ENCODE measurements at regions not wholly inside any gene's neighbourhood (a gene's known extent, or its start where the extent isn't known, plus 50 kb on each side); places are given as distances from the start of the nearest gene placed in this dataset.

DNA sequence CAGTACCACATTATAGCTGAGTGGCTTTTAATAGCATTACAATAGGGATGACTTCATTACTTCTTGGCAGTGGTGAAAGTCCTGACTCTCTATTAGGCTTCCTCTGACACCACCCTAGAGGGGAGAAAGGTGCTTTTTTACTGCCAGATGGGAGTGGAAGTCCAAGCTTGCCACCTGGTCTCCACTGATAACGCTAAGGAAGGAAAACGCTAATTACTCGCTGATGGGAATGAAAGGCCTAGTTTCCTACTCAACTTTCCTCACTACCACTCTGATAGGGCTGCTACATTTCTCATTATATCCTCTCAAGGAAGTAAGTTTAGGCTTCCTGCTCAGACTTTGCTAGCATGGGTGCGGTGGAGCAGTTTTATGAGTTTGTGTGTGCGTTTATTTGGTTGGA, 62.3 kb upstream of the PAGE3 start:
- DNase-seq (ENCODE audit: low read depth) = no peak

- no peak for DNase-seq (ENCODE audit: low read depth)
Measured at GRCh38 chrX:55335296-55335695, 70.6 kb upstream of the PAGE3 start.

DNA sequence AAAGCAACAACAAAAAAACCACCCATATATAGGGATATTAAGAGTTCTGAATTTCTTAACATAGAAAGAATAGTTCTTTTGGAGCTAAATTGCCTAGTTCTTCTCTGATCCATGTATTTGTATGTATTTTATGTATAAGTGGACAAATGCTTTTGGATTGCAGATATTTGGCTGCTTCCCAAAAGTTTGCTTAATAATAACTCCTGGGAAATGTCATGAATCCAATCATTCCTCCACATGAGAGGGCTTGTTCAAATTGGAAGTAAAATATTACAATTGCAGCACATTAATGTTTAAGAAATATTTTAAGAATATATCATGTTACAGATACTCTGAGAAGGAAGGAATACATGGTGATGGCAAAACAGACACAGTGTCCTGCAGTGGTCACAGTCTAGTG, 71.5 kb upstream of the PAGE3 start:
- DNase-seq (ENCODE audit: low read depth) = no peak

DNA sequence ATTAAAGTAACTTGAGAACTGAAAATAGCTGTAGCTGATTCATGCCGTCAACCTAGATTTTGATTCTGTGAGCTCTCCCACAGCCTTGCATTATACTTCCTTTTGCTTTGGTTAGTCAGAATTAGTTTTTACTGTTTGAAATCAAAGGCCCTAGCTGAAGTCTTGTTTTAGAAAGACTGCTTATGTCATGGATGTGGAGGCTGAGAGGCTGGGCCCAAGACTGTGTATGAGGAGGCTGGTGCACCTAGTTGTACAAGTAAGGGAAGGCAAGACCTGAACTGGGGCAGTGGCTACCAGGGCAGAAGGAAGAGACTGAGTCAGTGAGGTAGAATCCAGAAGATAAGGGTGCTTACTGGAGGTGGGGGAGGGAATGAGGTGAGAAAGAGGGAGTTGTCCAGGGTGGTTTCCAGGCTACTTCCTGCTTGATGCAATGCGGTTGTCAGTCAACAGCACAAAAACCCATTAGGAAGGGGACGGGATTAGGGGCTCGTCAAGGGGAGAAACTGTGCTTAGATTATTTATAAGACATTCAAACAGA, 76.2 kb upstream of the PAGE3 start:
- DNase-seq (ENCODE audit: low read depth) = no peak

GRCh38 chrX:55342533-55343501, 78.1 kb upstream of the PAGE3 start:
- peak; percentile 24 for DNase-seq (ENCODE audit: low read depth)

- no peak for DNase-seq (ENCODE audit: low read depth)
Measured at GRCh38 chrX:55356609-55357008, 91.9 kb upstream of the PAGE3 start.

- DNase-seq (ENCODE audit: low read depth) = no peak
Measured at GRCh38 chrX:55357236-55357635, 92.5 kb upstream of the PAGE3 start.

GRCh38 chrX:55379396-55379795, 72.5 kb upstream of the MAGEH1 start:
- DNase-seq (ENCODE audit: low read depth) = no peak

GRCh38 chrX:55389376-55389775, 62.6 kb upstream of the MAGEH1 start:
- no peak for DNase-seq (ENCODE audit: low read depth)

DNA sequence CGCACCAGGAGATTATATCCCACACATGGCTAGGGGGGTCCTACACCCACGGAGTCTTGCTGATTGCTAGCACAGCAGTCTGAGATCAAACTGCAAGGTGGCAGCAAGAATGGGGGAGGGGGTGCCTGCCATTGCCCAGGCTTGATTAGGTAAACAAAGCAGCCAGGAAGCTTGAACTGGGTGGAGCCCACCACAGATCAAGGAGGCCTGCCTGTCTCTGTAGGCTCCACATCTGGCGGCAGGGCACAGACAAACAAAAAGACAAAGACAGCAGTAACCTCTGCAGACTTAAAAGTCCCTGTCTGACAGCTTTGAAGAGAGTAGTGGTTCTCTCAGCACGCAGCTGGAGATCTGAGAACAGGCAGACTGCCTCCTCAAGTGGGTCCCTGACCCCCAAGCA, 55.1 kb upstream of the MAGEH1 start:
- DNase-seq (ENCODE audit: low read depth) = peak; percentile 4

Measured in T follicular helper cell (primary cell).